A673 (cell line): ENCODE measurements at regions not wholly inside any gene's neighbourhood (a gene's known extent, or its start where the extent isn't known, plus 50 kb on each side); places are given as distances from the start of the nearest gene placed in this dataset.

Experiments
- BruUV-seq: library from RNA; stranded (reverse); fragments of 400-500 nt; replicated peaks from 2 replicates; lab custom pipeline; 2021; lab: Mats Ljungman, UMichigan
- CTCF ChIA-PET: fragments of 300-600 bp; sonication (Branson Sonifier 250); formaldehyde crosslinking; loops from one replicate; lab custom pipeline; 2022; ENCODE audit warnings: antibody characterized with exemption; lab: Charles Lee
- POLR2A ChIA-PET: fragments of 300-600 bp; sonication (Branson Sonifier 250); formaldehyde crosslinking; loops from one replicate; lab custom pipeline; 2022; ENCODE audit warnings: antibody characterized with exemption; ENCODE audit not compliant: low non-redundant PET; lab: Charles Lee
- DNase-seq: peaks from one replicate; pipeline ENCODE4 v3.0.0-alpha.2; 2015; ENCODE audit warnings: low spot score
- H3K27ac ChIP-seq: fragments of 200-600 bp; sonication (generic); 2 replicates; pipeline ENCODE4 v1.5.1; 2016; ENCODE audit warnings: mixed run types, low read depth, mild to moderate bottlenecking, mixed read lengths, antibody characterized with exemption, low read length; ENCODE audit not compliant: poor library complexity, severe bottlenecking
- H3K27me3 ChIP-seq: fragments of 200-600 bp; sonication (generic); replicated peaks from 2 replicates; pipeline ENCODE4 v1.6.1; 2017; ENCODE audit warnings: mixed run types, low read depth, mild to moderate bottlenecking, mixed read lengths, antibody characterized with exemption, low read length; ENCODE audit not compliant: insufficient read depth, poor library complexity
- H3K36me3 ChIP-seq: fragments of 200-600 bp; sonication (generic); 2 replicates; pipeline ENCODE4 v1.6.1; 2016; ENCODE audit warnings: mixed run types, mild to moderate bottlenecking, mixed read lengths, antibody characterized with exemption, low read length; ENCODE audit not compliant: insufficient read depth, poor library complexity, severe bottlenecking
- H3K4me1 ChIP-seq: fragments of 200-600 bp; sonication (generic); 2 replicates; pipeline ENCODE4 v1.6.1; 2017; ENCODE audit warnings: mixed run types, mild to moderate bottlenecking, mixed read lengths, antibody characterized with exemption, low read length; ENCODE audit not compliant: insufficient read depth, poor library complexity, severe bottlenecking
- H3K4me3 ChIP-seq: fragments of 200-600 bp; sonication (generic); 2 replicates; pipeline ENCODE4 v1.5.1; 2016; ENCODE audit warnings: low read depth, mixed run types, mild to moderate bottlenecking, mixed read lengths, low read length; ENCODE audit not compliant: poor library complexity, severe bottlenecking
- H3K9me3 ChIP-seq: fragments of 200-600 bp; sonication (generic); 2 replicates; pipeline ENCODE4 v1.6.1; 2016; ENCODE audit warnings: mixed run types, low read depth, mild to moderate bottlenecking, mixed read lengths, antibody characterized with exemption, low read length; ENCODE audit not compliant: poor library complexity, severe bottlenecking
- EZH2 ChIP-seq: fragments of 200-600 bp; sonication (generic); IDR thresholded peaks from 2 replicates; pipeline ENCODE4 v1.6.1; 2017; ENCODE audit warnings: borderline replicate concordance, low read depth, mild to moderate bottlenecking, mixed read lengths, antibody characterized with exemption, low read length; ENCODE audit not compliant: poor library complexity, severe bottlenecking
- intact Hi-C: fragments of 100-400 bp; cut with micrococcal nuclease; formaldehyde crosslinking; loops from one replicate; pipeline ENCODE4 v1.10.0; 2022; ENCODE audit not compliant: unreplicated experiment
- TF ChIP-seq, protein P1 (sequence below): fragments of 300-800, 200-600 bp; sonication (generic); conservative IDR thresholded peaks from 2 replicates; pipeline ENCODE4 v1.5.1; 2017; ENCODE audit warnings: low read depth, mild to moderate bottlenecking, antibody characterized with exemption, low read length, moderate library complexity, mixed read lengths

DNA sequence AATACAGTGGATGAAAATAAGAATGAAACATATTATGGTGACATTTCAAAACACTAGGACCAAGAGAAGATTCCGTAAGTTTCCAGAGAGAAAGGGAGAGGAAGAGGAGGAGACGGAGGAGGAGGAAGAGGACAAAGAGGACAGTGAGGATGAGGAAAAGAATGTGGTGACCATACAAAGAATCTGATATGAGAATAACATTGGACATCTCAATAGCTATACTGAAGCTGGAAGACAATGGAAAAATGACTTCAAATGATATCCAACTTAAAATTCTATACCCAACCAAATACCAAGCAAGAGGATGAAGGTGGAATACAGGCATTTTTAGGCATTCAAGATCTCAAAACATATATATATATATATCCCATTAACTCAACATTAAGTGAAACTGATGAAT lies 173.4 kb downstream of the PAWR start:
- DNase-seq, result no peak
- TF ChIP-seq, protein P1, sequence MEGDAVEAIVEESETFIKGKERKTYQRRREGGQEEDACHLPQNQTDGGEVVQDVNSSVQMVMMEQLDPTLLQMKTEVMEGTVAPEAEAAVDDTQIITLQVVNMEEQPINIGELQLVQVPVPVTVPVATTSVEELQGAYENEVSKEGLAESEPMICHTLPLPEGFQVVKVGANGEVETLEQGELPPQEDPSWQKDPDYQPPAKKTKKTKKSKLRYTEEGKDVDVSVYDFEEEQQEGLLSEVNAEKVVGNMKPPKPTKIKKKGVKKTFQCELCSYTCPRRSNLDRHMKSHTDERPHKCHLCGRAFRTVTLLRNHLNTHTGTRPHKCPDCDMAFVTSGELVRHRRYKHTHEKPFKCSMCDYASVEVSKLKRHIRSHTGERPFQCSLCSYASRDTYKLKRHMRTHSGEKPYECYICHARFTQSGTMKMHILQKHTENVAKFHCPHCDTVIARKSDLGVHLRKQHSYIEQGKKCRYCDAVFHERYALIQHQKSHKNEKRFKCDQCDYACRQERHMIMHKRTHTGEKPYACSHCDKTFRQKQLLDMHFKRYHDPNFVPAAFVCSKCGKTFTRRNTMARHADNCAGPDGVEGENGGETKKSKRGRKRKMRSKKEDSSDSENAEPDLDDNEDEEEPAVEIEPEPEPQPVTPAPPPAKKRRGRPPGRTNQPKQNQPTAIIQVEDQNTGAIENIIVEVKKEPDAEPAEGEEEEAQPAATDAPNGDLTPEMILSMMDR, result no peak
- TF ChIP-seq EZH2, result no peak
- BruUV-seq, result no TSS peak
- Histone ChIP-seq H3K36me3 (no peaks in the 10 kb centered on the region), H3K9me3 (no peaks in the 10 kb centered on the region), H3K27ac (no peak overlapping the region), H3K27me3 (no peaks in the 10 kb centered on the region), H3K4me1 (peaks cover 12% of the 10 kb centered on the region), H3K4me3 (no peak overlapping the region)
- intact Hi-C loops, result loop anchor here (5.0 kb wide), 1 partner anchor 840 kb away; no protein-coding TSS in a partner anchor
- CTCF ChIA-PET, result no interaction called here
- POLR2A ChIA-PET, result no interaction called here

DNA sequence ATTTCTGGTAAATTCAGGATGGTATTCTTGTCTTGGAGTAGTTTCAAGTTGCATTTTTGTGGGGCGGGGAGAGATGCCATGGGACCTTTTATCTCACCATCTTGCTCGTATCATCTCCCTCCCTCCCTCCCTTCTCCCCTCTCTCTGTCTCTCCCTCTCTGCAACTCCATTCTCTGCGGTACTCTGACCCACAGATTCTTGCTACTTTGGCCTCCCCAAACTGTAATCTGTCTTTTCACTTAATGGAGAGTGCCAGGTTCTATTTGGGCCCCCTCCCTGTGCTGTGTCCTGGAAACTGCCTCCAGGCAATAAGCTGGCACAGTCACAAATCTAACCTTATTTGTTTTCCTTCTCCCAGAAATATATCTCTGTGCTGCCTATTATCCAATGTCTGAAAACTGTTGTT lies 175.2 kb downstream of the PAWR start:
- no peaks in the 10 kb centered on the region for H3K9me3 ChIP-seq
- no peak overlapping the region for H3K4me3 ChIP-seq
- ChIA-PET POLR2A (no interaction called here), CTCF (no interaction called here)
- H3K36me3 ChIP-seq, result no peaks in the 10 kb centered on the region
- H3K27me3 ChIP-seq, result no peaks in the 10 kb centered on the region
- H3K27ac ChIP-seq, result no peak overlapping the region
- no peak for DNase-seq
- H3K4me1 ChIP-seq, result no peaks in the 10 kb centered on the region
- TF ChIP-seq, protein P1, result no peak
- TF ChIP-seq EZH2, result no peak
- BruUV-seq, result no TSS peak
- intact Hi-C loops, result loop anchor here (5.0 kb wide), 1 partner anchor 838 kb away; no protein-coding TSS in a partner anchor

GRCh38 chr12:79514730-79515529 lies 175.8 kb downstream of the PAWR start:
- CTCF ChIA-PET, result no interaction called here
- no peak for TF ChIP-seq EZH2
- TF ChIP-seq, protein P1, result no peak
- no peaks in the 10 kb centered on the region for H3K27me3 ChIP-seq
- intact Hi-C loops, result loop anchor here (5.0 kb wide), 1 partner anchor 838 kb away; no protein-coding TSS in a partner anchor
- H3K4me3 ChIP-seq, result no peak overlapping the region
- H3K9me3 ChIP-seq, result no peaks in the 10 kb centered on the region
- H3K27ac ChIP-seq, result no peak overlapping the region
- no peak for DNase-seq
- no peaks in the 10 kb centered on the region for H3K4me1 ChIP-seq
- BruUV-seq, result no TSS peak
- no peaks in the 10 kb centered on the region for H3K36me3 ChIP-seq
- POLR2A ChIA-PET, result no interaction called here
